GM13976 (cell line): ENCODE measurements at regions not wholly inside any gene's neighbourhood (a gene's known extent, or its start where the extent isn't known, plus 50 kb on each side); places are given as distances from the start of the nearest gene placed in this dataset.

Experiments
- DNase-seq: peaks from one replicate; pipeline ENCODE4 v3.0.0; 2012; ENCODE audit warnings: low spot score
- CTCF ChIP-seq: IDR thresholded peaks from 2 replicates; pipeline ENCODE4 v1.5.1; 2012; ENCODE audit warnings: borderline replicate concordance, mild to moderate bottlenecking; ENCODE audit not compliant: insufficient read depth; ENCODE audit errors: extremely low read depth, missing control alignments, control extremely low read depth
- in situ Hi-C: fragments of 300-500 bp; cut with MboI; formaldehyde crosslinking; loops from one replicate; pipeline ENCODE4 v1.12.0; 2022; ENCODE audit warnings: low sequenced_read_pairs, mixed read lengths, inconsistent platforms; ENCODE audit not compliant: unreplicated experiment

DNA sequence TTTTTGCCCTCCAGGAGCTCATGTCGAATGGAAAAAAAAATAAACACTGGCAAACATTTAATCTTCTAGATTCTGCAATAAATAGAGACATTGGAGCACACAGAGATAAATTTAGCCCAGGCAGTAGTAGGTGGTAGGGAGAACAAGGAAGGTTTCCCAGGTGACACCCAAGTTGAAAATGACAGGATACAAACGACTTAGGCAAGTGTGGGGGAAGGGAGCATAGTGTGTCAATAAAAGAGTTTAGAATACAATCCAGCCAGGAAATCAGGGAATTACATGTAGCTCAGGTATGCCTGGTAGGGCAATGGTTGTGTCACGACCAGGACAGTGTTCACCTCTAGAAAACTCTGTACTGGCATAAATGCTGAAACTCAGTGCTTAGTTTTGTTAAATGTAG is 364.6 kb upstream of the AGTR1 start:
- DNase-seq = no peak
- in situ Hi-C loops = no loop called here
- no peak for TF ChIP-seq CTCF

GRCh38 chr3:148335612-148336011 is 362.1 kb upstream of the AGTR1 start:
- TF ChIP-seq CTCF = no peak
- DNase-seq = no peak
- in situ Hi-C loops = no loop called here

DNA sequence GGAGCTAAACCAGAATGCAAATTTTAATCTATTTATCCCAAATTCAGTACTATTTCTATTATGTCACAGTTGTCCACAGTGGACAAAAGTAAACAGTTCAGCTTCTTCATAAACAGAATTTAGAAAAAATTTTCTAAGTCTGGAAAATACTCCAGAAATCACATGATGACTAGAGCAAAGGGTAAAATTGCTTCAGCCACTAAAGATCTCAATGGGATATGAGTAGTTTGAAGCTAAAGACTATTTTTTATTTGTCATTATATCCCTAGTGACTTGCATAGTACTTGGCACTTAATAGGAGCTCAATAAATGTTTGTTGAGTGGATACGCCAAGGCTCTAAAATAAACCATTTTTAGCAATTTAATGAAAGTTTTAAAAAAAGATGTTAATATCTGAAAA is 354.3 kb upstream of the AGTR1 start:
- in situ Hi-C loops = no loop called here
- no peak for DNase-seq
- no peak for TF ChIP-seq CTCF

- no peak for TF ChIP-seq CTCF
- DNase-seq = no peak
- in situ Hi-C loops = no loop called here
Observed at GRCh38 chr3:148344521-148344920, 353.2 kb upstream of the AGTR1 start.

GRCh38 chr3:148360051-148360450 is 337.7 kb upstream of the AGTR1 start:
- no peak for DNase-seq
- in situ Hi-C loops = no loop called here
- no peak for TF ChIP-seq CTCF

GRCh38 chr3:148366743-148367410 is 330.8 kb upstream of the AGTR1 start:
- no peak for DNase-seq
- no peak for TF ChIP-seq CTCF
- in situ Hi-C loops = no loop called here
